SU-DHL-6 (cell line): ENCODE measurements at regions not wholly inside any gene's neighbourhood (a gene's known extent, or its start where the extent isn't known, plus 50 kb on each side); places are given as distances from the start of the nearest gene placed in this dataset.

Experiments used
- H2AFZ ChIP-seq: fragments of 200-600 bp; sonication (generic); 2 replicates; pipeline ENCODE4 v1.6.1; 2014; ENCODE audit warnings: low read depth, mild to moderate bottlenecking, moderate library complexity, mixed read lengths, antibody characterized with exemption, low read length; ENCODE audit not compliant: severe bottlenecking
- H3F3A ChIP-seq: fragments of 200-600 bp; shearing (Covaris generic); 2 replicates; pipeline ENCODE4 v1.6.0; 2016; ENCODE audit warnings: antibody characterized with exemption, mild to moderate bottlenecking; ENCODE audit not compliant: insufficient read depth
- H3K27ac ChIP-seq: fragments of 200-600 bp; sonication (generic); 2 replicates; pipeline ENCODE4 v1.5.1; 2016; ENCODE audit warnings: low read depth, mild to moderate bottlenecking, low read length, moderate library complexity, mixed read lengths
- H3K27me3 ChIP-seq: fragments of 200-600 bp; sonication (generic), shearing (Covaris generic); 2 replicates; pipeline ENCODE4 v1.6.0; 2014; ENCODE audit warnings: mild to moderate bottlenecking, low read length
- H3K36me3 ChIP-seq: fragments of 200-600 bp; sonication (generic); 2 replicates; pipeline ENCODE4 v1.6.1; 2014; ENCODE audit warnings: mild to moderate bottlenecking, low read length, mixed read lengths
- H3K4me2 ChIP-seq: fragments of 300-600, 200-600 bp; shearing (Covaris generic), sonication (generic); 2 replicates; pipeline ENCODE4 v1.6.0; 2014; ENCODE audit warnings: low read length, low read depth, mild to moderate bottlenecking; ENCODE audit not compliant: poor library complexity, severe bottlenecking
- H3K4me3 ChIP-seq: fragments of 200-600 bp; sonication (generic); 2 replicates; pipeline ENCODE4 v1.5.1; 2014; ENCODE audit warnings: antibody characterized with exemption, low read length, mild to moderate bottlenecking, mixed read lengths; ENCODE audit not compliant: insufficient read depth, poor library complexity, severe bottlenecking
- H3K79me2 ChIP-seq: fragments of 200-600 bp; sonication (generic); 2 replicates; pipeline ENCODE4 v1.6.1; 2014; ENCODE audit warnings: mild to moderate bottlenecking, low read length, moderate library complexity; ENCODE audit not compliant: insufficient read depth
- H3K9ac ChIP-seq: fragments of 200-600 bp; sonication (generic); 2 replicates; pipeline ENCODE4 v1.7.0; 2014; ENCODE audit warnings: mild to moderate bottlenecking, low read length
- H3K9me2 ChIP-seq: fragments of 200-600 bp; sonication (generic); replicated peaks from 2 replicates; pipeline ENCODE4 v1.6.1; 2014; ENCODE audit warnings: low read length; ENCODE audit not compliant: insufficient read depth
- H3K9me3 ChIP-seq: fragments of 200-600 bp; sonication (generic); 2 replicates; pipeline ENCODE4 v1.6.1; 2014; ENCODE audit warnings: low read length, mixed read lengths; ENCODE audit not compliant: insufficient read depth
- H4K20me1 ChIP-seq: fragments of 200-600 bp; sonication (generic); 2 replicates; pipeline ENCODE4 v1.6.1; 2014; ENCODE audit warnings: low read depth, mild to moderate bottlenecking, antibody characterized with exemption, low read length, moderate library complexity, mixed read lengths
- CTCF ChIP-seq: fragments of 200-600 bp; sonication (generic); IDR thresholded peaks from one replicate; pipeline ENCODE4 v1.5.1; 2017; ENCODE audit warnings: antibody characterized with exemption, mild to moderate bottlenecking, low read length, moderate library complexity; ENCODE audit not compliant: insufficient read depth, poor library complexity, severe bottlenecking
- EZH2phosphoT487 ChIP-seq: fragments of 200-600 bp; sonication (generic), shearing (Covaris generic); conservative IDR thresholded peaks from 2 replicates; pipeline ENCODE4 v1.6.1; 2018; ENCODE audit warnings: mild to moderate bottlenecking, antibody characterized with exemption, low read length, moderate library complexity, mixed read lengths

DNA sequence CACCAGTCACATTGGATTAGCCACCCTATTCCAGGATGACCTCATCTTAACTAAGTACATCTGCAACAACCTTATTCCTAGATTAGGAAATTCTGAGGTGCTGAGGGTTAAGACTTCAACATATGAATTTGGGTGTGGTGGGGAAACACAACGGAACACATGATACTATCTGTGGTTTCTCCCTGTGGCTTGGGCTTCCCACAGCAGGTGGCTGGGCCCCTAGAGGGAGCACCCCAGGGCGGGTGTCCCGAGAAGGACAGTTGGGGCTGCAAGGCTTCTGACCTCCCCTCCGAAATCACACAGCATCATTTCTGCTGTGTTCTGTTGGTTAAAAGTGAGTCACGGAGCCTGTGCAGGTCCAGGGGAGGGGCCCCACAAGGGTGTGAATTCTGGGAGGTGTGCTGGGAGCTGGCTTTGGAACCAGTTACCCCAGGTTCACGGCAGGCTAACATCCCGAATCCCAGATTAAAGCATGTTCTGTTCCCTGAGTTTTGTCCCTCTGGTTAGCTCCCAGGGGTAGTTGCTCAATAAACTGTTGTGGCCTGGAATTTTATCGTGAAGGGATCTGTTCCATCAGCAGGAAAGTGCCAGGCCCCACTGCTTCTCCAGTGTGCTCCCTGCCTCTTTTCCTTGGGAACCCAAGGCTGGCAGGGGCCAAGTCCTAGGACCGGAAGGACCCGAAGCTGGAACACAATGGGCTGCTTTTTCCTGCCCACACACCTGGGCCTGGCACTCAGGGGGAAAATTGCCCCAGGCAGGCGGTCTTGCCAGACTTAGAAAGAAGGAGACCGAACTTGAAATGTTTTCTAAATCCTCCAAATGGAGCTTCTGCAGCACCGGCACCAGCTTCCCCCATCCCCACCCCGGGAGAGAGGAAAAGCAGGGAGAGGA, 154.0 kb upstream of the WNT4 start:
- Histone ChIP-seq H3K4me2 (no peak overlapping the region), H3K9ac (no peak overlapping the region), H3K36me3 (no peaks in the 10 kb centered on the region), H3K27ac (no peak overlapping the region), H2AFZ (no peak overlapping the region), H4K20me1 (no peaks in the 10 kb centered on the region), H3K4me3 (no peak overlapping the region), H3K79me2 (no peaks in the 10 kb centered on the region), H3F3A (no peaks in the 10 kb centered on the region), H3K27me3 (no peaks in the 10 kb centered on the region), H3K9me2 (no peaks in the 10 kb centered on the region), H3K9me3 (no peaks in the 10 kb centered on the region)
- TF ChIP-seq CTCF = no peak
- no peak for TF ChIP-seq EZH2phosphoT487

DNA sequence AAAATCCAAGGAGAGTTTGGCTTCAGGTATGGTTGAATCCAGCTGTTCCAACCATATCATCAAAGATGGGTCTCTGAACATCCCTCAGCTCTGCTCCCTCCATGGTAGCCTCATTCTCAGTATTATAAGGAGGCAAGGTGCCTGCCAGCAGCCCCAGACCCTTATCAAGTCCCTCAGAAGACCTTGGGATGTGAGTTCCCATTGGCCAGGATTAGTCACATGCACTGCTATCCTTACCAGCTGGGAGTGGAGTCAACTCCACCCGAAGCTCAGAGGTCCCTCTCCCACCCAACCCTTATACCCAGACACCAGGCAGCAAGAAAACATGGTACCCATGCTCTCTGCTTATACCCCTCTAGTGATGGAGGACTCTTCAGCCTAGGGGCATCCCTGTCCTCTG, 153.7 kb upstream of the ZBTB40 start:
- no peak overlapping the region for H3K27ac ChIP-seq
- TF ChIP-seq CTCF (no peak), EZH2phosphoT487 (no peak)
- H3K4me2 ChIP-seq = no peak overlapping the region
- no peaks in the 10 kb centered on the region for H3K36me3 ChIP-seq
- H4K20me1 ChIP-seq = no peaks in the 10 kb centered on the region
- no peaks in the 10 kb centered on the region for H3F3A ChIP-seq
- H3K9me2 ChIP-seq = no peaks in the 10 kb centered on the region
- H3K9me3 ChIP-seq = no peaks in the 10 kb centered on the region
- H3K9ac ChIP-seq = no peak overlapping the region
- H2AFZ ChIP-seq = no peak overlapping the region
- no peaks in the 10 kb centered on the region for H3K27me3 ChIP-seq
- H3K79me2 ChIP-seq = no peaks in the 10 kb centered on the region
- H3K4me3 ChIP-seq = no peak overlapping the region

GRCh38 chr1:22303816-22304215, 147.8 kb upstream of the ZBTB40 start:
- no peak for TF ChIP-seq EZH2phosphoT487
- TF ChIP-seq CTCF = no peak
- peaks cover 2% of the 10 kb centered on the region; the same call in 1 of the 2 replicates for H3K27me3 ChIP-seq

More at GRCh38 chr1:22303816-22304215, 147.8 kb upstream of the ZBTB40 start:
- H3K79me2 ChIP-seq = no peaks in the 10 kb centered on the region
- no peak overlapping the region for H3K4me2 ChIP-seq
- H2AFZ ChIP-seq = no peak overlapping the region
- no peaks in the 10 kb centered on the region for H3K36me3 ChIP-seq
- H3K9me3 ChIP-seq = no peaks in the 10 kb centered on the region
- no peak overlapping the region for H3K9ac ChIP-seq
- no peaks in the 10 kb centered on the region for H4K20me1 ChIP-seq
- no peak overlapping the region for H3K4me3 ChIP-seq
- no peaks in the 10 kb centered on the region for H3F3A ChIP-seq
- H3K27ac ChIP-seq = no peak overlapping the region
- H3K9me2 ChIP-seq = no peaks in the 10 kb centered on the region
